ENCODE measurements at regions not wholly inside any gene's neighbourhood (a gene's known extent, or its start where the extent isn't known, plus 50 kb on each side); places are given as distances from the start of the nearest gene placed in this dataset.

GRCh38 chr2:104762031-104762430 lies 91.9 kb upstream of the POU3F3 start:
- TF ChIP-seq CTCF (IDR thresholded peaks at IDR 0.05; ENCODE audit: poor library complexity) (no peak), EZH2phosphoT487 (IDR thresholded peaks at IDR 0.05; ENCODE audit: low read depth, severe bottlenecking, unreplicated experiment) (no peak), EZH2 (IDR thresholded peaks at IDR 0.05; ENCODE audit: borderline replicate concordance) (no peak)
